ENCODE measurements at regions not wholly inside any gene's neighbourhood (a gene's known extent, or its start where the extent isn't known, plus 50 kb on each side); places are given as distances from the start of the nearest gene placed in this dataset.
"Not testable (repeated sequence)": the region's sequence is repeated elsewhere in the genome, so short reads cannot be mapped to it uniquely, and the experiment has no call there.

GRCh38 chr6:126957721-126958120 is 160.8 kb upstream of the RSPO3 start:
- no peak for DNase-seq

GRCh38 chr6:126959765-126960164 is 158.7 kb upstream of the RSPO3 start:
- DNase-seq, result no peak

- no peak for DNase-seq
Measured at GRCh38 chr6:126963077-126963809, 155.2 kb upstream of the RSPO3 start.

- DNase-seq, result no peak
Measured at GRCh38 chr6:126967296-126968005, 151.0 kb upstream of the RSPO3 start.

GRCh38 chr6:126976253-126976797 is 142.1 kb upstream of the RSPO3 start:
- DNase-seq, result no peak

GRCh38 chr6:126983779-126984178 is 134.7 kb upstream of the RSPO3 start:
- DNase-seq, result no peak

GRCh38 chr6:126988125-126988524 is 130.3 kb upstream of the RSPO3 start:
- not testable (repeated sequence) for DNase-seq

GRCh38 chr6:127000631-127001030 is 117.8 kb upstream of the RSPO3 start:
- peak in 1 of 58 donors; percentile 4 for DNase-seq

GRCh38 chr6:127013865-127014264 is 104.6 kb upstream of the RSPO3 start:
- DNase-seq, result no peak

GRCh38 chr6:127015858-127016257 is 102.6 kb upstream of the RSPO3 start:
- DNase-seq, result no peak

- no peak for DNase-seq
Measured at GRCh38 chr6:127019828-127020227, 98.6 kb upstream of the RSPO3 start.

GRCh38 chr6:127022302-127022701 is 96.2 kb upstream of the RSPO3 start:
- DNase-seq, result peak in 5 of 58 donors; percentile 1 to 4 (median 2)

- no peak for DNase-seq
Measured at GRCh38 chr6:127023001-127023778, 95.3 kb upstream of the RSPO3 start.

- DNase-seq, result no peak
Measured at GRCh38 chr6:127026247-127026646, 92.2 kb upstream of the RSPO3 start.

GRCh38 chr6:127030111-127030510 is 88.4 kb upstream of the RSPO3 start:
- no peak for DNase-seq

GRCh38 chr6:127030836-127031235 is 87.6 kb upstream of the RSPO3 start:
- no peak for DNase-seq

- DNase-seq, result no peak
Measured at GRCh38 chr6:127031511-127031910, 87.0 kb upstream of the RSPO3 start.

GRCh38 chr6:127032971-127033370 is 85.5 kb upstream of the RSPO3 start:
- DNase-seq, result no peak

- DNase-seq, result no peak
Measured at GRCh38 chr6:127051571-127052260, 66.8 kb upstream of the RSPO3 start.

GRCh38 chr6:127053032-127053874 is 65.2 kb upstream of the RSPO3 start:
- no peak for DNase-seq
